ENCODE measurements at regions not wholly inside any gene's neighbourhood (a gene's known extent, or its start where the extent isn't known, plus 50 kb on each side); places are given as distances from the start of the nearest gene placed in this dataset.

- TF ChIP-seq EZH2 (IDR thresholded peaks at IDR 0.05; ENCODE audit: low read length, missing control alignments): no peak
- no peak for TF ChIP-seq CTCF (conservative IDR thresholded peaks at IDR 0.05 in 1 of 2, IDR thresholded peaks at IDR 0.05 in 1 of 2; ENCODE audit: low read depth in 1 of 2, low read length in 2 of 2)
Measured at GRCh38 chr12:59396519-59396918, 199.3 kb upstream of the SLC16A7 start.
